ENCODE measurements at regions not wholly inside any gene's neighbourhood (a gene's known extent, or its start where the extent isn't known, plus 50 kb on each side); places are given as distances from the start of the nearest gene placed in this dataset.

DNA sequence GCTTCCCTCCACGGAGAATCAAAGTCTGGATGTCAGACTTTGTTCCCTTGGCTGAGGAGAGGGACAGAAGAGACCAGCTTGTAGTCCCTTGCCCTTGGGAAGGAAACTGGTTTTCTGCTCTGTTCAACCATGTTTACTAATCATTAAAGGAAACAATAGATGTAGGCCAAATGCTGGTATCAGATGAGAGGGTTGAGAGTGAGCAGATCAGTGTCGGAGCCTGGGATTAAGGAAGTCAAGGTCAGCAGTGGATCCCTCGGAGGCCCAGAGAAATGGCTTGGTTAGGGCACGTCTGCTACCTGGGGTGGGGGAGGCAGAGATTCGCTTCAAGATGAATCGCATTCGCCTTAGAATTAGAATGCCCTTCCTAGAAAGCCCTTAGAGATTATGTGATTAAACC lies 109.1 kb downstream of the MYCN start:
- peaks cover 0 to 4% (median 3%) of the 10 kb centered on the region in 7 donors for H3K9me3 Mint-ChIP-seq
- no peak for DNase-seq
- H3K27me3 Mint-ChIP-seq, result no peaks in the 10 kb centered on the region

DNA sequence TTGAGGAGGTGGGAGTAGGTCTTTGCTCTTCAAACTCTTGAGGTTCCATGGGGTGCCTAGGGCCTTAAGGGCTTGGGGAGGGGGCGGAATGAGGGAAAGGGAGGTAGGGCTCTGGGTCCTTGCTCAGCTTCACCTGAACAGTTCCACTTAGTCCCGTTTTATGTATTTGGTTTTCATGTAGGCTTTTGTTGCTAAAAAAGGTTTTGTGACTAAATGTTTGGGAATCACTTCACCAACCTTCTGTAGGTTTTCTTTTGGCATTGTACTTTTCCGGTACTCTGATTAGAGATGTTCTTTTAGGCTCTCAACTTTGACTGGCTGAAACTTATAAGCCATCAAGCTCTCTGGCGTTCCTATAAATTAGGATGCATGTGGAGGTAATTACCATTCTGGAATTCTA lies 108.1 kb downstream of the MYCN start:
- H3K27ac Mint-ChIP-seq, result no peak overlapping the region
- ATAC-seq (ENCODE audit: low read depth in 2 of 2), result no peak
- H3K36me3 Mint-ChIP-seq, result no peaks in the 10 kb centered on the region
- H3K27me3 Mint-ChIP-seq, result no peaks in the 10 kb centered on the region
- no peaks in the 10 kb centered on the region for H3K4me1 Mint-ChIP-seq
- H3K4me3 Mint-ChIP-seq, result no peak overlapping the region
- DNase-seq, result no peak
- peaks cover 0 to 4% (median 3%) of the 10 kb centered on the region in 7 donors for H3K9me3 Mint-ChIP-seq

More for the DNA sequence above, 109.1 kb downstream of the MYCN start:
- H3K4me3 Mint-ChIP-seq, result no peak overlapping the region
- ATAC-seq (ENCODE audit: low read depth in 2 of 2), result no peak
- no peaks in the 10 kb centered on the region for H3K4me1 Mint-ChIP-seq
- no peak overlapping the region for H3K27ac Mint-ChIP-seq
- H3K36me3 Mint-ChIP-seq, result no peaks in the 10 kb centered on the region

DNA sequence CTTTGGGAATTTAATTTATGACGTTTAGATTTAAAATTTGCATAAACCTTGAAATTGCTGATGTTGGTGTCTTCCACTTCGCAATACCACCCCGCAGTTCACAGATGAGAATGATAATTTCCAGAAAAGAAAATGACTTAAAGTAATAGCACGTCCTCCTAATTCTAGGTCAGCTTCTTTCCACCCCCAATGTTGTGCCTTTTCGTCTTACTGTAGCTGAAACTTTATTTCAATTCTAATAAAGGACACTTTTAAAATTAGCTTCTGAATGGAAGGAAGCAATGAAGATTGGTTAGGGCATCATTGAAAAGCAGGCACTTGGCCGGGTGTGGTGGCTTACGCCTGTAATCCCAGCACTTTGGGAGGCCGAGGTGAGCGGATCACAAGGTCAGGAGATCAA lies 107.4 kb downstream of the MYCN start:
- H3K4me1 Mint-ChIP-seq, result no peaks in the 10 kb centered on the region

DNA sequence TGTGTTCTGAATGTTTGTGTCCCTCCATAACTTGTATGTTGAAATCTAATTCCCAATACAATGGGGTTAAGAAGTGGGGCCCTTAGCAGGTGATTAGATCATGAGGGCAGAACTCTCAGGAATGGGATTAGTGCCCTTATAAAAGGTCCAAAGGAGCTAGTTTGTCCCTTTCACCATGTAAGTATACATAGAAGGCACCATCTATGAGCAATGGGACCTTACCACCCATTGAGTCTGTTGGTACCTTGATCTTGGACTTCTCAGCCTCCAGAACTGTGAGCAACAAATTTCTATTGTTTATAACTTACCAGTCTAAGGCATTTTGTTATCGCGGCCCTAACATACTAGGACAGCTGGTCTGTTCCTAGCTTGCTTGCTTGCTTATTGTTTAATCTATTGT lies 106.3 kb downstream of the MYCN start:
- no peaks in the 10 kb centered on the region for H3K4me1 Mint-ChIP-seq

More for the DNA sequence above, 107.4 kb downstream of the MYCN start:
- DNase-seq, result no peak
- Mint-ChIP-seq H3K9me3 (peaks cover 0 to 4% (median 3%) of the 10 kb centered on the region in 7 donors), H3K27me3 (no peaks in the 10 kb centered on the region), H3K4me3 (no peak overlapping the region), H3K36me3 (no peaks in the 10 kb centered on the region), H3K27ac (no peak overlapping the region)
- ATAC-seq (ENCODE audit: low read depth in 2 of 2), result no peak

GRCh38 chr2:16045653-16046352 lies 105.5 kb downstream of the MYCN start:
- no peaks in the 10 kb centered on the region for H3K36me3 Mint-ChIP-seq
- ATAC-seq (ENCODE audit: low read depth in 2 of 2) (no peak), DNase-seq (no peak)
- no peak overlapping the region for H3K4me3 Mint-ChIP-seq
- no peaks in the 10 kb centered on the region for H3K4me1 Mint-ChIP-seq
- H3K27ac Mint-ChIP-seq, result no peak overlapping the region
- peaks cover 0 to 15% (median 10%) of the 10 kb centered on the region in 3 donors for H3K27me3 Mint-ChIP-seq
- H3K9me3 Mint-ChIP-seq, result peaks cover 0 to 6% (median 3%) of the 10 kb centered on the region in 7 donors

More for the DNA sequence above, 106.3 kb downstream of the MYCN start:
- Mint-ChIP-seq H3K36me3 (no peaks in the 10 kb centered on the region), H3K4me3 (no peak overlapping the region), H3K9me3 (peaks cover 0 to 6% (median 3%) of the 10 kb centered on the region in 7 donors), H3K27ac (no peak overlapping the region), H3K27me3 (peaks cover 0 to 8% (median 7%) of the 10 kb centered on the region in 3 donors)
- ATAC-seq (ENCODE audit: low read depth in 2 of 2) (no peak), DNase-seq (no peak)

DNA sequence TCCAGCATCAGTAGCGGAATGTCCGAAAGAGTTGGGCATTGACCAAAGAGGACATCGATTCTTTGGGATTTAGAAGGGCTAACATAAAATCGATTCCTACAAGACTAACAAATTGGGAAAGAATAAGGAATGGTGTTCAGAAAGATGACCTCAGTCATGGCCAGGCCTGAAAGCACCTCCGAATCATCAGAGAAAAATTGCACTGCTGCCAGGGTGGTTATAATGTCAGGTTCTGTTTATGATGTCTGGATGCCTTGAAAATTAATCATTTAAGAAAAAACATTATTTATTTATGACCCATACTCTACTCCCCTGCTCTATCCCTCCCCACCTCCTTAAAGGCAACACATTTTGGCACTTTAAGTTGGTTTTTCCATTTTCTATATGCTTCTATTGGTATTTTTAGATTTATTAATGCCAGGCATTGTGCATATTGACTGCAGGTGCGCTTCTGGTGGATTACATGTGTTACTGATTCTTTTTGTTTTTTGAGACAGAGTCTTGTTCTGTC lies 104.7 kb downstream of the MYCN start:
- H3K36me3 Mint-ChIP-seq, result no peaks in the 10 kb centered on the region
- no peak overlapping the region for H3K27ac Mint-ChIP-seq
- H3K4me3 Mint-ChIP-seq, result no peak overlapping the region
- ATAC-seq (ENCODE audit: low read depth in 2 of 2) (no peak), DNase-seq (no peak)
- H3K9me3 Mint-ChIP-seq, result peaks cover 0 to 6% (median 2%) of the 10 kb centered on the region in 7 donors
- H3K27me3 Mint-ChIP-seq, result peaks cover 0 to 15% (median 10%) of the 10 kb centered on the region in 3 donors
- H3K4me1 Mint-ChIP-seq, result no peaks in the 10 kb centered on the region

DNA sequence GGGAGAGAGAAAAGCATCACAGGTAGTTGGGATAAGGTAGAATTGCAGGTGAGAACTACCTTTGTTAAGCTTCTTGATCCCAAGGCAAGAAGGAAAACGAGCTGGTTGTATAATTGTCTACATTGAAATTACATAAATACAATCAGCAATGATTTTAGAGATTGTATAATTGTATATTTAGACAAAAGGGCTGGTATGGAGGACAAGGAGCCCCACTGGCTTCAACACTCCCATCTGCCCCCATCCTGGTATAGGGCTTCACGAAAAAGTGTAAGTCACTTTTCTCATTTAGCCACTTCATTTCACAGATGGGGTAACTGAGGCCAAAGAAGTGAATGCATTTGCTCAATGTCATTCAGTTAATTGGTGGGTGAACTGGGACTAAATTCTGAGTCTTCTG lies 103.3 kb downstream of the MYCN start:
- Mint-ChIP-seq H3K27me3 (peaks cover 0 to 15% (median 10%) of the 10 kb centered on the region in 3 donors), H3K36me3 (no peaks in the 10 kb centered on the region), H3K27ac (no peak overlapping the region), H3K4me3 (no peak overlapping the region), H3K4me1 (no peaks in the 10 kb centered on the region), H3K9me3 (peaks cover 0 to 6% (median 3%) of the 10 kb centered on the region in 7 donors)
- ATAC-seq (ENCODE audit: low read depth in 2 of 2) (no peak), DNase-seq (no peak)

DNA sequence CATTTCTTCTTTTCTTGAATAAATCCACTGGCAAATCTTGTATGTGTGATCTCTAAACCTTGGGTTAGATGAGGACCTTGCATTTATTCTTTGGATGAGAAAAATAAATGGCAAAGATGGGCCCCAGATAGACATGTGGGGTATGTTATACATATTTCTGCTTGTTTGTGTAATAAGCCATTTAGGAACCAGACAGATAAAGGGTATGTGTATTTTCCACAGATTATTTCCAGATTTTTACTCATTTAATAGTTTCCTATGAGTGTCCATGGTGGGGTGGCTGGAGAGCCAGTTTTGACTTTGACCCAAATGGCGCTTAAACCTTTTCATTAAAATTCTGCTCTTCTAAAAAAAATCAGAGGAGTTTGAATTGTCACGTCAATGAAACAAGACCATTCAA lies 102.8 kb downstream of the MYCN start:
- Mint-ChIP-seq H3K27me3 (peaks cover 0 to 15% (median 10%) of the 10 kb centered on the region in 3 donors), H3K9me3 (peaks cover 0 to 6% (median 3%) of the 10 kb centered on the region in 7 donors), H3K4me3 (no peak overlapping the region), H3K36me3 (no peaks in the 10 kb centered on the region), H3K4me1 (no peaks in the 10 kb centered on the region), H3K27ac (no peak overlapping the region)
- no peak for ATAC-seq (ENCODE audit: low read depth in 2 of 2)
- no peak for DNase-seq

GRCh38 chr2:16042201-16042700 lies 101.9 kb downstream of the MYCN start:
- no peaks in the 10 kb centered on the region for H3K36me3 Mint-ChIP-seq
- DNase-seq, result no peak
- H3K9me3 Mint-ChIP-seq, result peaks cover 0 to 6% (median 2%) of the 10 kb centered on the region in 7 donors
- no peaks in the 10 kb centered on the region for H3K4me1 Mint-ChIP-seq
- H3K27me3 Mint-ChIP-seq, result peaks cover 0 to 15% (median 10%) of the 10 kb centered on the region in 3 donors
- ATAC-seq (ENCODE audit: low read depth in 2 of 2), result no peak
- H3K27ac Mint-ChIP-seq, result peak overlapping the region in 1 of 6 donors; percentile 43
- H3K4me3 Mint-ChIP-seq, result no peak overlapping the region

- ATAC-seq (ENCODE audit: low read depth in 2 of 2) (no peak), DNase-seq (no peak)
- Mint-ChIP-seq H3K27ac (no peak overlapping the region), H3K27me3 (peaks cover 0 to 15% (median 10%) of the 10 kb centered on the region in 3 donors), H3K4me3 (no peak overlapping the region), H3K4me1 (no peaks in the 10 kb centered on the region), H3K36me3 (no peaks in the 10 kb centered on the region), H3K9me3 (peaks cover 0 to 4% (median 0%) of the 10 kb centered on the region in 7 donors)
These were observed 100.1 kb downstream of the MYCN start for GRCh38 chr2:16040271-16041010.

GRCh38 chr2:16039823-16040222 lies 99.5 kb downstream of the MYCN start:
- no peak for ATAC-seq (ENCODE audit: low read depth in 2 of 2)
- H3K36me3 Mint-ChIP-seq, result no peaks in the 10 kb centered on the region
- no peak for DNase-seq
- no peak overlapping the region for H3K4me3 Mint-ChIP-seq
- H3K27me3 Mint-ChIP-seq, result peaks cover 0 to 15% (median 10%) of the 10 kb centered on the region in 3 donors
- H3K9me3 Mint-ChIP-seq, result peaks cover 0 to 4% (median 0%) of the 10 kb centered on the region in 7 donors
- no peaks in the 10 kb centered on the region for H3K4me1 Mint-ChIP-seq
- H3K27ac Mint-ChIP-seq, result no peak overlapping the region

GRCh38 chr2:16039055-16039454 lies 98.7 kb downstream of the MYCN start:
- ATAC-seq (ENCODE audit: low read depth in 2 of 2) (no peak), DNase-seq (no peak)
- Mint-ChIP-seq H3K9me3 (peaks cover 0 to 8% (median 0%) of the 10 kb centered on the region in 7 donors), H3K27ac (no peak overlapping the region), H3K27me3 (peaks cover 0 to 15% (median 10%) of the 10 kb centered on the region in 3 donors), H3K4me3 (no peak overlapping the region), H3K4me1 (no peaks in the 10 kb centered on the region), H3K36me3 (no peaks in the 10 kb centered on the region)

DNA sequence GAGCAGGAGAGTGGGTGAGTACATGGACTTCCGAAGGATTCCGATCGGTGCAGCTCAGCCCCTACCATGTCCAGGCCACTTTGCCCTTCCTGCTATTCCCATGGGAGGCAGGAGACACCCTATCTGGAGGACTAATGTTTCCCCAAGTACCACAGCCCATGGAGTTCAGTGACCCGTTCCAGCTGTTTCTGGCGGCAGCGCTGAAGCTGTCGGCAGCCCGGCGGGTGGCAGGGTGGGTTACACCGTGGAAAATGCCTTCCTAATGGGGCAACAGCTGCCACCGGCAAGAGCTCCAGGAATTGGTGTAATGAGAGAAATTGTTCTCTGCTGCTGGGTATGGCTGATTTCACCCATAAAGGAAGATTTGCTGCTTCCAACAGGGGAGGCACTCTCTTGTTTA lies 98.3 kb downstream of the MYCN start:
- DNase-seq (no peak), ATAC-seq (ENCODE audit: low read depth in 2 of 2) (no peak)
- H3K4me3 Mint-ChIP-seq, result no peak overlapping the region
- no peaks in the 10 kb centered on the region for H3K36me3 Mint-ChIP-seq
- H3K4me1 Mint-ChIP-seq, result no peaks in the 10 kb centered on the region
- no peak overlapping the region for H3K27ac Mint-ChIP-seq
- peaks cover 0 to 15% (median 10%) of the 10 kb centered on the region in 3 donors for H3K27me3 Mint-ChIP-seq
- peaks cover 0 to 8% (median 0%) of the 10 kb centered on the region in 7 donors for H3K9me3 Mint-ChIP-seq
